CD4-positive, alpha-beta T cell (primary cell): ENCODE measurements at regions not wholly inside any gene's neighbourhood (a gene's known extent, or its start where the extent isn't known, plus 50 kb on each side); places are given as distances from the start of the nearest gene placed in this dataset.

ENCODE experiments used
- ATAC-seq: fragments of 200-7000 bp; cut with Tn5 transposase; one replicate; pipeline ENCODE4 v1.10.0; 2022; ENCODE audit warnings: mild to moderate bottlenecking; ENCODE audit not compliant: poor library complexity
- CTCF ChIA-PET: fragments of 350-600 bp; sonication (Branson Sonifier 250); formaldehyde crosslinking; loops from one replicate; lab custom pipeline; 2021; ENCODE audit warnings: antibody characterized with exemption, inconsistent platforms; lab: Charles Lee
- POLR2A ChIA-PET: fragments of 350-600 bp; sonication (Branson Sonifier 250); formaldehyde crosslinking; loops from one replicate; lab custom pipeline; 2021; ENCODE audit warnings: antibody characterized with exemption, inconsistent platforms; lab: Charles Lee
- DNase-seq, 14 experiments: peaks; one replicate each; pipeline ENCODE4 v3.0.0-alpha.2; 2013 to 2020; ENCODE audit warnings: mixed read lengths in 2 of 14
- H3K27ac ChIP-seq, 2 donors: one replicate each; pipeline versions ENCODE4 v1.5.1 to v1.7.0; 2013; ENCODE audit warnings: low read length in 2 of 2, low read depth in 1 of 2, mild to moderate bottlenecking in 1 of 2
- H3K27me3 ChIP-seq, 2 experiments: 1 replicate in 1 of 2; 2 replicates in 1 of 2; pipeline versions ENCODE4 v1.6.1 to v1.7.0; 2013; ENCODE audit warnings: low read length in 2 of 2, control low read depth in 1 of 2, mild to moderate bottlenecking in 1 of 2, moderate library complexity in 1 of 2; ENCODE audit not compliant: insufficient read depth in 2 of 2, control insufficient read depth in 1 of 2
- H3K36me3 ChIP-seq: one replicate; pipeline ENCODE4 v1.6.1; 2013; ENCODE audit warnings: low read length, control low read depth; ENCODE audit not compliant: insufficient read depth
- H3K4me1 ChIP-seq: one replicate; pipeline ENCODE4 v1.6.1; 2013; ENCODE audit warnings: low read length, control low read depth; ENCODE audit not compliant: insufficient read depth
- H3K4me3 ChIP-seq: one replicate; pipeline ENCODE4 v1.5.1; 2013; ENCODE audit warnings: mild to moderate bottlenecking, low read length, moderate library complexity
- H3K9me3 ChIP-seq, 2 experiments: 1 replicate in 1 of 2; 2 replicates in 1 of 2; pipeline versions ENCODE4 v1.6.1 to v1.7.0; 2013; ENCODE audit warnings: low read length in 2 of 2, mild to moderate bottlenecking in 2 of 2, control low read depth in 1 of 2, moderate library complexity in 1 of 2; ENCODE audit not compliant: control insufficient read depth in 1 of 2, insufficient read depth in 1 of 2
- H3K27ac Mint-ChIP-seq: one replicate; pipeline ENCODE4 v1.8.0; 2020; ENCODE audit warnings: mixed read lengths
- H3K27me3 Mint-ChIP-seq: one replicate; pipeline ENCODE4 v1.8.0; 2021; ENCODE audit warnings: mixed read lengths
- H3K36me3 Mint-ChIP-seq: one replicate; pipeline ENCODE4 v1.8.0; 2021; ENCODE audit warnings: low read depth, mixed read lengths
- H3K4me1 Mint-ChIP-seq: one replicate; pipeline ENCODE4 v1.8.0; 2021; ENCODE audit warnings: low read depth, mixed read lengths
- H3K4me3 Mint-ChIP-seq: one replicate; pipeline ENCODE4 v1.8.0; 2020; ENCODE audit warnings: mild to moderate bottlenecking, mixed read lengths
- H3K9me3 Mint-ChIP-seq: one replicate; pipeline ENCODE4 v1.8.0; 2020; ENCODE audit warnings: mixed read lengths
- intact Hi-C, 2 experiments: fragments of 100-400 bp; cut with DNase I in 1 of 2; cut with micrococcal nuclease in 1 of 2; formaldehyde crosslinking; loops; one replicate each; pipeline versions ENCODE4 v1.15.1 to v1.9.0; 2023 to 2025; cut with DNase I, micrococcal nuclease
- TF ChIP-seq, protein P1 (sequence below): fragments of 200-600 bp; IDR thresholded peaks from one replicate; pipeline ENCODE4 v1.8.0; 2022; ENCODE audit warnings: antibody characterized with exemption, mild to moderate bottlenecking

DNA sequence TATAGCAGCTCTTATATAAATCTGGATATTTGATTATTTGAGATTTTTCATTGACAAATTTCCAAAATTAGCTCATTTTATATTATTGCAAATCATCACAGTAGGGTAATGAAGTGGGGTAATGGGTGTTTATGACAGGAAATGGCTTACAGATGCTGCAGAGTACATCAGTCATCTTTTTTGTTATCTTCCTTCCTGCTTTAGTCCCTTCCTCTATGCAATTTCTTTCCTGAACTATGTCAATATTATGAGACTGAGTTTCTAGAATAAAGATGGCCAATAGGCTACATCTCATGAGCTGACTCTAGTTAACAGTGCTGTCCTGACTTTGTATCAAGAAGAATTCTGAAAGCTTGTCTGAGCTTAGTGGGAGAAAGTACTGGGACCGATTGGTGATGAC, 244.5 kb downstream of the XPNPEP1 start:
- TF ChIP-seq, protein P1, sequence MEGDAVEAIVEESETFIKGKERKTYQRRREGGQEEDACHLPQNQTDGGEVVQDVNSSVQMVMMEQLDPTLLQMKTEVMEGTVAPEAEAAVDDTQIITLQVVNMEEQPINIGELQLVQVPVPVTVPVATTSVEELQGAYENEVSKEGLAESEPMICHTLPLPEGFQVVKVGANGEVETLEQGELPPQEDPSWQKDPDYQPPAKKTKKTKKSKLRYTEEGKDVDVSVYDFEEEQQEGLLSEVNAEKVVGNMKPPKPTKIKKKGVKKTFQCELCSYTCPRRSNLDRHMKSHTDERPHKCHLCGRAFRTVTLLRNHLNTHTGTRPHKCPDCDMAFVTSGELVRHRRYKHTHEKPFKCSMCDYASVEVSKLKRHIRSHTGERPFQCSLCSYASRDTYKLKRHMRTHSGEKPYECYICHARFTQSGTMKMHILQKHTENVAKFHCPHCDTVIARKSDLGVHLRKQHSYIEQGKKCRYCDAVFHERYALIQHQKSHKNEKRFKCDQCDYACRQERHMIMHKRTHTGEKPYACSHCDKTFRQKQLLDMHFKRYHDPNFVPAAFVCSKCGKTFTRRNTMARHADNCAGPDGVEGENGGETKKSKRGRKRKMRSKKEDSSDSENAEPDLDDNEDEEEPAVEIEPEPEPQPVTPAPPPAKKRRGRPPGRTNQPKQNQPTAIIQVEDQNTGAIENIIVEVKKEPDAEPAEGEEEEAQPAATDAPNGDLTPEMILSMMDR, result no peak
- ATAC-seq (no peak), DNase-seq (no peak)
- no peaks in the 10 kb centered on the region for H3K36me3 Mint-ChIP-seq
- H3K4me3 Mint-ChIP-seq, result no peak overlapping the region
- Histone ChIP-seq H3K4me3 (no peak overlapping the region), H3K36me3 (no peaks in the 10 kb centered on the region), H3K9me3 (no peaks in the 10 kb centered on the region), H3K27ac (no peak overlapping the region), H3K4me1 (no peaks in the 10 kb centered on the region), H3K27me3 (no peaks in the 10 kb centered on the region)
- no peaks in the 10 kb centered on the region for H3K27me3 Mint-ChIP-seq
- H3K9me3 Mint-ChIP-seq, result peaks cover 3% of the 10 kb centered on the region
- no peaks in the 10 kb centered on the region for H3K4me1 Mint-ChIP-seq
- no peak overlapping the region for H3K27ac Mint-ChIP-seq
- intact Hi-C loops, result no loop called here
- ChIA-PET CTCF (no interaction called here), POLR2A (no interaction called here)

DNA sequence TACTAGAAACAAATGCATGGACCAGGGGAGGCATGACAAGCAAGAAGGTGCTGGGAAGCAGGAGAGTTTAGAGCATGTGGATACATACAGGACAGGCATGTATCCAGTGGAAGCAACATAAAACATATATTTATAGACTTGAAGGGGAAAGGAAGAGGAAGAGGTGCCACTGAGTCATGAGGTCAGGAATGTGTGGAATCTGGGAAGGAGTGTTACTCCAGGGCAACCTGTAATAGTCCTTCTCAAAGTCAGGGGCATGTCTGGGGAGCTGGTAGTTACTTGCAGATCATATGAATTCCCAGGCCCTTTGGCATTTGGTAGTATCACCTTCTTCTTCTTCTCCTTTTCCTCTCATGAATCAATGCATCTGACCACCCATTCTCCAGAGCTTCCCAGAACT, 246.6 kb downstream of the XPNPEP1 start:
- Histone ChIP-seq H3K27me3 (no peaks in the 10 kb centered on the region), H3K4me1 (no peaks in the 10 kb centered on the region), H3K9me3 (no peaks in the 10 kb centered on the region), H3K36me3 (no peaks in the 10 kb centered on the region), H3K27ac (no peak overlapping the region), H3K4me3 (no peak overlapping the region)
- CTCF ChIA-PET, result no interaction called here
- Mint-ChIP-seq H3K4me1 (no peaks in the 10 kb centered on the region), H3K36me3 (no peaks in the 10 kb centered on the region), H3K27me3 (no peaks in the 10 kb centered on the region), H3K9me3 (peaks cover 3% of the 10 kb centered on the region), H3K27ac (no peak overlapping the region), H3K4me3 (no peak overlapping the region)
- intact Hi-C loops, result no loop called here
- no peak for DNase-seq
- TF ChIP-seq, protein P1, result no peak
- no peak for ATAC-seq
- POLR2A ChIA-PET, result no interaction called here

DNA sequence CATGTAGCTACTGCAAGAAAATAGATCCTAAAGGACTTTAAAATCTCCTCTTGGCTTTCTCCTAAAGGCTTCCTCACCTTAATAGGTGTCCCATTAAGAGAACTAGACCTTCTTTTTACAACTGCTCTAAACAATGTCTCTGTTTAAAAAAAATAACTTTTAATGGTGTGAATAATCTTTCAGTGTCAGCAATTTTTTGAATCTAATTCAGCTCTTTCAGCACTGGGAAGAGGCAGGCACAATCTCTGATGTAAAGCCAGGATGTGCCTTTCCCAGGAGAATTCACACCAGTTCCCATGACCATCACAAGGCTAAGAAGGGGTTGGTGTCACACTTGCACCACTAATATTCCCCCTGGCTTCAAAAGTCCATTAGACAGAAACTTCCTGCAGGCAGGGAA, 254.6 kb downstream of the XPNPEP1 start:
- intact Hi-C loops, result no loop called here
- no peak for ATAC-seq

More for the DNA sequence above, 254.6 kb downstream of the XPNPEP1 start:
- no peaks in the 10 kb centered on the region for H3K9me3 Mint-ChIP-seq
- POLR2A ChIA-PET, result no interaction called here
- H3K27ac ChIP-seq, result no peak overlapping the region
- no peak overlapping the region for H3K4me3 Mint-ChIP-seq
- H3K27ac Mint-ChIP-seq, result no peak overlapping the region
- CTCF ChIA-PET, result no interaction called here
- peaks cover 0 to 8% of the 10 kb centered on the region in 2 experiments for H3K9me3 ChIP-seq
- H3K27me3 ChIP-seq, result no peaks in the 10 kb centered on the region
- DNase-seq, result no peak
- H3K36me3 Mint-ChIP-seq, result no peaks in the 10 kb centered on the region
- no peaks in the 10 kb centered on the region for H3K36me3 ChIP-seq
- H3K4me1 ChIP-seq, result no peaks in the 10 kb centered on the region
- no peaks in the 10 kb centered on the region for H3K4me1 Mint-ChIP-seq
- H3K4me3 ChIP-seq, result no peak overlapping the region
- TF ChIP-seq, protein P1, result no peak
- H3K27me3 Mint-ChIP-seq, result peaks cover 8% of the 10 kb centered on the region
